HS-27A (cell line): ENCODE measurements at regions not wholly inside any gene's neighbourhood (a gene's known extent, or its start where the extent isn't known, plus 50 kb on each side); places are given as distances from the start of the nearest gene placed in this dataset.
"Not testable (repeated sequence)": the region's sequence is repeated elsewhere in the genome, so short reads cannot be mapped to it uniquely, and the experiment has no call there.

Experiments
- DNase-seq: peaks from one replicate; pipeline ENCODE4 v3.0.0-alpha.2; 2012; ENCODE audit warnings: low read depth, missing footprints

DNA sequence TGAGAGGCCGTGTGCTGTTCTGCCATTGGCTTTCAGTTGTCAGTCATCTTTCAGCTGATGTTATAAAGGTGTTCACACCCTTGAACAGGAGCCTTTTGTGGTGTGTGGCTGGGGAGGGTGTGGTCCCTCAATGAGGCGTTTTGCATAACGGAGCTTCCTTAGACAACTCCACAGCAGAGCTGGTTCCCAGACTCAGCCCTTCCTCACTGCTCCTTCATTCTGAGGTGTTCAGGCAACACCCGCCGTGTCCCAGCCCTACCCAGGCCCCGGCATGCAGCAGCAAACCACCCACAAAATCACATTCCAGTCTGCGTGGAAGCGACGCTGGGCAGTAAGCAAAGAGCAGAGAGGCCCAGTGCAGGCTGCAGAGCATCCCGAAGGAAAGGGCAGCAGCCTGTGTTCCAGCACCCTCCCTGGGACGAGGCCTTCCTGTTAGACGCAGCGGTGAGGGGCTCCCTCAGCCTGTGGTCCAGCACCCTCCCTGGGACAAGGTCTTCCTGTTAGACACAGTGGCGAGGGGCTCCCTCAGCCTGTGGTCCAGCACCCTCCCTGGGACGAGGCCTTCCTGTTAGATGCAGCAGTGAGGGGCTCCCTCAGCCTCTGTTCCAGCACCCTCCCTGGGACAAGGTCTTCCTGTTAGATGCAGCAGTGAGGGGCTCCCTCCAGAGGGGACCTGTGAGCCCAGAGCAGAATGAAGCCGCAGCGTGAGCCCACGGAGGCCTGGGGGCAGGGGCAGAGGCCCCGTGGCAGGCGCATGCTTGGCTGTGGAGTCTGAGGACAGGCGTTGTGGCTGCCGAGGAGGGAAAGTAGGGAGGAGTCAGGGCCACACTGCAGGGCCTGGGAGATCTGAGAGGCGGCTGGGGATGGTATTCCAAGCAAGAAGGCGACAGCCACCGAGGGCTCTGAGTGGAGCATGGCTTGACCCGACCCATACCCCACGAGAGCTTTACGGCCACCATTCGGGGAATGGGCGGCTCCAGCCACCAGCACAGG, 201.8 kb upstream of the HDAC4 start:
- DNase-seq: no peak

DNA sequence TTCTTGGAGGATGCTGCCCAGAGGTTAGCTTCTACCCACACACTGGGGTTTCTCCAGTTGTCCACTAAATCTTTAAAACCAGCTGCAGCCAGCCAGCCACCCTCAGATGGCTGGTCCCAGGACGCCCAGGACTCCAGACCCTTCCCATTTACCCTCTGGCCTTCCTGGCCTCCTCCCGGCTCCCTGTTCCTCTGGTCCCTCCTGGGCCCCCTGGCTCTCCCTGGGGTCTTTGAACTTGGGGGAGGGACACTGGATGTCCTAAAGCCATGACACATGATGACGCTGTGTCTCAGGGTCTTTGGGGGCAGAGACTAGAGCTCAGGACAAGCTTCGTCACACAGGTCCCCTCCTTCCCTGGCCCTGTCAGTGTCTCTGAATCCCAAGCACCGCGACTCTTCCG, 201.1 kb upstream of the HDAC4 start:
- no peak for DNase-seq

DNA sequence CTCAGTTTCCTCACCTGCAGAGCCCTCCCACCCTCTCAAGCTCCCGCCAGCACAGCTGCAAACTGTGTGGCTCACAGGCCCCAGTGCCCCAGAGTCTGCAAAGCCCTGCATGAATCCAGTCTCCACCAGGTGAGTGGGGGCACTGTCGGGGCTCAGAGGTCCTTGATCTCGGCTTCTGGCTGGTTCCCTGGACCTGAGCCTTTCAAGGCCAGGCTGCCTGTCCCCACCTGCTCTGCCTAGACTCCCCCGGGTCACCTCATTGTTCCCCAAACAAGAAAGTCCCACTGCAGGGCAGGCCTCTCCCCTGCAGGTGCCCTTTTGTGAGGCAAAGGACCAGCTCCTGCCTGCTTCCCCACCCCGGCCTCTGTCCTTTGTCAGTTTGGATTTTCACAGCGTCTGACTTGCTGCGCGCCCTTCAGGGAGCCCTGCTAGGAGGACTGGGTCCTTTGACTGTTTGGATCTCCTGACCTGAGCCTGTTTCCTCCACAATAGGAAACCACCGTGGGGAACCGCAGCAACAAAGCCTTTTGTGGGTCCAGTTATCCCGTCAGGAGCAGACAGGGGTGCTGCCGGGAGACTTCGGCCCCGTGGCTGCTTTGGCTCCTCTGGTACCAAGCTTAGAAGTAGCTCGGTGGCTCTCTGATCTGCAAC, 200.5 kb upstream of the HDAC4 start:
- DNase-seq: no peak

DNA sequence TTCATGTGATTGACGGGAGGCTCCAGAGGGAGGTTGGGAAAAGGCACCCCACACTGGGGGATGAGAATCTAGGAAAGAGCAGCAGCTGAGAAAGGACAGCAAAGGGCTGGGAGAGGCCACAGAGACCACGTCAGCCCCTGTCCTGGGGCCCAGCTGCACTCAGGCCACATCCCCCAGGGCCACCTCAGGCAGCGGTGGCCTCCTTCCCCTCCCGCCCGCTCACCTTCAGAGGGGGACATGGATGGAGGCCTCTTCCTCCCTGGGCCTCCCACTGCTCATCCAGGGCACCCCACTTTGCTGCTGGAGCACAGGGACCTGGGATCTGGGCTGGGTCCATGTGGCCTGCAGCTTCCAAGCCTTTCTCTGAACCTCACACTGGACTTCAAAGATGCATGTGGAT, 199.8 kb upstream of the HDAC4 start:
- no peak for DNase-seq

DNA sequence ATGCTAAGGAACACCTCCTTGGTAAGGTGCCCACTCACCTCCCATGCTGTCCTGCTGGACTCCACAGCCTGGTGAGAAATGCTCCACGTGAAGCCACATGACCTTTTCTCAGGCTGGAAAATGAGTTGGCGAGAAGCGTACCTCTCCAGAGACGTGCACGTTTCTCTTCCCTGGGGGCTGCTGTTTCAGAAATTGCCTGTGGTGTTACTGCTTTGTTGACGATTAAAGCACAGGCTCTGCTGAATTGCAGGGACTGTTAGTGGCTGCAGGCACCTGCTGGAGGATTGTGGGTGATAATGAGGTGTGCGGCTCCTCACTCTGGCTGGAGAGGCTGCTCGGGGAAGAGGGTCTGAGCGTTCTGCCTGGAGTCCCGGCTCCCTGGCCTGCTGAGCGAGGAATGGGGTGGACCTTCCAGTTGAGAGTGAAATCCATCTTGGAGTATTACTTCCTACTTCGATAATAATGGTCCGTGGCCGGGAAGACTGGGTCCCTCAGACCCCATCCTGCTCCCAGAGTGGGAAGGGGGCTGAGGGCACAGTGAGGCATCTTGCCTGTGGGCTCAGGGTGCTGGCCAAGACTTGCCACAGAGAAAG, 199.3 kb upstream of the HDAC4 start:
- DNase-seq: no peak

DNA sequence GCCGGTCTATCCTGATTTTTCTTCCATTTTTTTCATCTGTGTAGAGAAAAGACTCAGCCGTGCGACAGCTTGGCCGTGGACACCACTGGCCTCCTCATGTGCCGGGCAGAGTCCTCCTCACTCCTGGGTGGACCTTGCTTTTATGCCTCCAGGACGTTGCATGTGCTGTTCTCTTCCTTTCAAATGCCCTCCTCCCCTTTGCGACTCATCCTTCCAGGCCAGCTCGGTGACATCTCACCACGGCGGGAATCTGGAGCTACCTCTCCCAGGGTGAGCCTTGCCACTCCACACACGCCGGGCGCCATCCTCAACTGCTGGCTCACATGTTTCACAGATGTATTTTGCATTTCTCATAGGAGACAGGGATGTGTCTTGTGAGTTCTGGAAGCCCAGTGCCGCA, 198.5 kb upstream of the HDAC4 start:
- no peak for DNase-seq

DNA sequence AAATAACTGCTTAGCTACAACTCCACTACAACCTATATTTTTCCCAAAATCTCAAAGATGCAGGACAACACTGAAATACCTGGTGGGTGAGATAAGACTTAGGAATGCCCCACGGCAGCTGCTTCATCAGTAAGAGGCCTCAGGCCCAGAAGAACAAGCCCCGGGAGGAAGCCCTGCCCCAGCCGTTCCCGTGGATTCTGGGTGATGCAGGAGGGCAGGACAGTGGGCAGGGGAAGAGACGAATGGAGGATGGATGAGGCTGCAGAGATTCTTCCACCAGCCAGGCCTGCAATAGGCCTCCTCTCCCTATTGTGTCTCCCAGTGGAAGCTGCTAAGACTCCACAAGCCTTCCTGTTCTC, 197.9 kb upstream of the HDAC4 start:
- DNase-seq: no peak

DNA sequence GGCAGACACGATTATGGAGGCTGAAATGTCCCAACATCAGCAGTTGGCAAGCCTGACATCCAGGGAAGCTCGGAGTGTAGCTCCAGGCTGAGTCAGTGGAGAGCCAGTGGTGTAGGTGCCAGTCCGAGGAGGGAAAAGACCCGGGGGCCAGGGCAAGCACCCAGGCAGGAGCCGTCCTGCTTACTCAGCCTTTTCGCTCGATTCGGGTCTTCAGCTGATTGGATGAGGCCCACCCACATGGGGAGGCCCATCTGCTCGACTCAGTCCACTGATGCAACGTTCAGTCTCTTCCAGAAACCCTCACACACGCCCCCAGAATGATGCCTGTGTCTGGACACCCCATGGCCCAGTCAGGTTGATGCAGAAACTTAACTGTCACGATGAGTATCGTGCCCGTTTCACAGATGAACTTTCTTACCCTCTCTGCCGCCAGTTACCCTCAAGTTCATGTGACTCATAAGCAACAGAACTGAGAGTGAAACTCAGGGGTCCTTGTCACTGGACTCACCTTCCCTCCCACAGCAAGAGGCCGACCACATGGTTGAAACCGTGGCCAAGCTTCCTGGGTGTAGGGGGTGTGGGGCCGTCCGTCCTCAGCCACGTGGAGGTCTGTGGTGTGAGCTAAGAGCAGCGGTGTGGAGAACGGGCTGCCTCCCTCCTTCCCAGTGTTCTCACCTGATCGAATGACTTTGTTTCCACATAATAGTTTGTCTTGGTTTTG, 197.4 kb upstream of the HDAC4 start:
- DNase-seq: no peak

DNA sequence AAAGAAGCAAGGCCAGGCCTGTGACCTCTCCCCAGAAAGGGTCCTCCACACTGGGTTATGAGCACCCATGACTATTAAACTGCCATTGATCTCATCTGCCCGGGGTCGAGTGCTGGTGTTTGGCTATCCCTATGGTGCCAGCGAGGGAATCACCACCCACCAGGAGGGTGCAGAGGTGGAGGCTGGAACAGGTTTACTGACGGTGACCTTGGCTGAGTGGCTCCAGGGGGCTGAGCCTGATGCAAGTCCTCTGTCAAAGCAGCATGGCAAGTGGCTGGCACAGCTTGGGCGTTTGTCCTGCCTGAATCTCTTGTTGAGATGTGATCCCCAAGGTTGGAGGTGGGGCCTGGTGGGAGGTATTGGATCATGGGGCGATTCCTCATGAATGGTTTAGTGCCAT, 196.4 kb upstream of the HDAC4 start:
- DNase-seq: no peak

DNA sequence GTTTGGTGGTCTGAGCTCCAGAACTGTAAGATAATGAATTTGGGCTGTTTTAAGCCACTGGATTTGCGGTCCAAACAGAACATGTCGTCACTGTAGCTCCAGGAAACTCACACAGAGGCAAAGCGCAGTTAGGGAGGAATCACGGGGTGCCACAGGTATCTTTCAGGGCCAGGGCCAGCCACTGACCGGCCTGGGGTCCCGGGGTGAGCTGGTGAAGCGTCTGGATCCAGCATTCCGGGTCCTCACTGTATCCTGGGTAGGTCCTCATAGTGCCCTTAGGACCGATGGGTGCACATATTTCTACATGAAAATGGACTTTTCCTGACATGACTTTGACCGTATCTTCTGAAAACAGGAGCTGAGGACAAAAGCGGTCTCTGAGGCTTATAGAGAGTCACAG, 196.0 kb upstream of the HDAC4 start:
- no peak for DNase-seq

DNA sequence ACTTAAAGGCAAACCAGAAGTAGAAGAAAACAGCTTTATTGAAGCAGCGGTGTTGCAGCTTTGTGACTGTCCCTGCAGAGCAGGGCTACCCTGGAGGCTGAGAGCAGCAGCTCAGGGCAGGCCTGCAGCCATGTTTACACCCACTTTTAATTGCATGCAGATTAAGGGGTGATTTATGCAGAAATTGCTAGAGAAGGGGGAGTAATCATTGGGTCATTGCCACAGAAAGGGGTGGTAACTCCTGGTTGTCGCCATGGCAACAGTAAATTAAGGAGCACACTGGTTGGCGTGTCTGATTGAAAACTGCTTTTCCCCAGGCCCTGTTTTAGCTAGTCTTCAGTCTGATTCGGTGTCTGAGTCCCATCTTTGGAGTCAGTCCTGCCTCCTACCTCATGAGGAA, 195.4 kb upstream of the HDAC4 start:
- no peak for DNase-seq

DNA sequence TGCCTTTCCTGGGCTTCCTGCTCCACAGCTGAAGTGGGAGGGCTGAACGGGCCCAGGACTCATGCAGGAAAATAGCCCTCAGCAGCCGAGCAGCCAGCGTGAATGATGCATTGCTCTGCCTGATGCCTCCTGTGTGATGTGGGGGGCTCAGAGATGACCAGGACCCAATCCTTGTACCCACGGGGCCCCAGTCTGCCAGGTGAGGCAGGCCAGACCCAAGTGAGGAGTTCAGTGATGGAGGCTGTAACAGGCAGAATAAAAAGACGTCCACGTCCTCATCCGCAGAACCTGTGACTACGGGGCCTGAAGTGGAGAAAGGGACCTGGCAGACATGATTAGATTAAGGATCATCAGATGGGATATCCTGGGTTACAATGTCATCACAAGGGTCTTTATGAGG, 194.9 kb upstream of the HDAC4 start:
- no peak for DNase-seq

DNA sequence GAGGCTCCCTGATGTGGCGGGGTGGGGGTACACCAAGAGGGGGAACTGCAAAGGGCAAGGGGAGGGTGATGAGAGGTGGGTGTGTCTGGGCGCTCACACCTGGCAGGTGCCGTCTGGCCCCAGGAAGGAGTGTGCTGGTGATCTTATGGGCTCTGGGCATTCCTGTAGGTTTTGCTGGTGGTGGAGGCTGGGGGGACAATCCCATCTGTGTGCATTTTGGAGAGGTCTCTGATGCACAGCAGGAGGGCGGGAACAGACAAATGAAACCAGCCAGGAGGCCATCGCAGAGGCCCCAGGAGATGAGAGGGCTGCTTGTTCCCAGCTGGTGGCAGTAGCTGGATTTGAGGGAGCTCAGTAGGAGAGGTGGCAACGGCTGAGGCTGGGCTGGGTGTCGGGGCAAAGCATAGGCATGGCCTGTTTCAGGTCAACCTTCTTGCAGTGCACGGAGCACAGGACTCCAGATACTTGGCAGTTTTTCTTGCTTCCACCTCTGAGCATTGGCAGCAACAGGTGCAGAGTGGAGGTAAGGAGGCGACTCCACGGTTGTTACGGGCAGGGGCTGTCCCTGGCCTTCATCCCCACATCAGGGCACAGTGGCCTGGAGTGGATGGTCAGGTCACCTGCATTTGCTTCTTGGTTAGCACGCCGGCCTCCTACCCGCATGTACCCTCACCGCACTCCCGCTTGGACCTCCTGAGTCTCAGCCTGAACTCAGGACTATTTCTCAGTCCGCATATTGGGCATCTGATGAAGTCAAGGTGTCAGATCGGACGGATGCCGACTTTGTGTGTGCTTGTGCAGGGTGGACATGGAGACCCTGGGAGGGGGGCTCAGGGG, 194.2 kb upstream of the HDAC4 start:
- no peak for DNase-seq

DNA sequence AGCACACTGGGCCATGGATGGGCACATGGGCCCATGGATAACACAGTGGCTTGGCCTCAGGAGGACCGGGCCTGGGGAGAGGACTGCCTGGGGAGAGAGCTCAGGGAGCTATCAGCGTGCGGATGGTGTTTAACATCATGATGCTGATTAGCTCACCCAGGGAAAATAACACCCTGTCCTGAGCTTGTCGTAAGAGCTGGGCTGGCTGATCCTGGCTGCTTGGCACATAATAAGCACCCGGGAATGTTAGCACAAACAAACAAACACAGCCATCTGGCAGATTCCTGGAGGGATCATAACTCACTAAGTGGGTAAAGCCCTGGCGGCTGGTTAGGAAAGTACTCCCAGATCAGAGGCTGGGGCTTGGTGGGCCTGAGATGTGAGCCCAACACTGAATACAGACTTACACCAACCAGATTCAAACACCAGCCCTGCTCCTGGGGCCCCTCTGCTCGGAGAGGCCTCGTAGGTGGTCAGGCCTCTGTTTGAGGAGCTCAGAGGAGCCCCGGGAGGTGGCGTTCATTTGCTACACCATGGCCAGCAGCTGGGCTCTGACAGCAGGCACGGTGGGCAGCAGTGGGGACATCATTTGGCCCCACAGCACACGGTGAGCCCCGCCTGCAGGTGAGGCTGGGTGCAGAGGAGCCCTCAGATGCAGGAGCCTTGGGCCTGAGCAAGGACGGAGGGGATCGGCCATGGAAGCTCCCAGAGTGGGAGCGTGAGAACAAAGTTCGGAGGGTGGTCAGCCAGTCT, 193.4 kb upstream of the HDAC4 start:
- DNase-seq: no peak

DNA sequence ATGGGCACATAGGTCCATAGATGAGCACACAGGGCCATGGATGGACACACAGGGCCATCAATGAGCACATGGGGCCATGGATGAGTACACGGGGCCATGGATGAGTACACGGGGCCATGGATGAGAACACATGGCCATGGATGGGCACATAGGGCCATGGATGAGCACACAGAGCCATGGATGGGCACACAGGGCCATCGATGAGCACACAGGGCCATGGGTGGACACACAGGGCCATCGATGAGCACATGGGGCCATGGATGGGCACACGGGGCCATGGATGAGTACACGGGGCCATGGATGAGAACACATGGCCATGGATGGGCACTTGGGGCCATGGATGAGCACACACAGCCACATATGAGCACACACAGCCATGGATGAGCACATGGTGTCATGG, 192.6 kb upstream of the HDAC4 start:
- no peak for DNase-seq

DNA sequence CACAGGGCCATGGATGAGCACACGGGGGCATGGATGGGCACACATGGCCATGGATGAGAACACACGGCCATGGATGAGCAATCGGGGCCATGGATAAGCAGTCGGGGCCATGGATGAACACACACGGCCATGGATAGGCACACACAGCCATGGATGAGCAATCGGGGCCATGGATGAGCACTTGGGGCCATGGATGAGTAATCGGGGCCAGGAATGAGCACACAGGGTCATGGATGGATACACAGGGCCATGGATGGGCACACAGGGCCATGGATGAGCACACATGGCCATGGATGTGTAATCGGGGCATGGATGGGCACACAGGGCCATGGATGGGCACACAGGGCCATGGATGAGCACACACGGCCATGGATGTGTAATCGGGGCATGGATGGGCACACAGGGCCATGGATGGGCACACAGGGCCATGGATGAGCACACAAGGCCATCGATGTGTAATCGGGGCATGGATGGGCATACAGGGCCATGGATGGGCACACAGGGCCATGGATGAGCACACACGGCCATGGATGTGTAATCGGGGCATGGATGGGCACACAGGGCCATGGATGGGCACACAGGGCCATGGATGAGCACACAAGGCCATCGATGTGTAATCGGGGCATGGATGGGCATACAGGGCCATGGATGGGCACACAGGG, 191.9 kb upstream of the HDAC4 start:
- DNase-seq: not testable (repeated sequence)

DNA sequence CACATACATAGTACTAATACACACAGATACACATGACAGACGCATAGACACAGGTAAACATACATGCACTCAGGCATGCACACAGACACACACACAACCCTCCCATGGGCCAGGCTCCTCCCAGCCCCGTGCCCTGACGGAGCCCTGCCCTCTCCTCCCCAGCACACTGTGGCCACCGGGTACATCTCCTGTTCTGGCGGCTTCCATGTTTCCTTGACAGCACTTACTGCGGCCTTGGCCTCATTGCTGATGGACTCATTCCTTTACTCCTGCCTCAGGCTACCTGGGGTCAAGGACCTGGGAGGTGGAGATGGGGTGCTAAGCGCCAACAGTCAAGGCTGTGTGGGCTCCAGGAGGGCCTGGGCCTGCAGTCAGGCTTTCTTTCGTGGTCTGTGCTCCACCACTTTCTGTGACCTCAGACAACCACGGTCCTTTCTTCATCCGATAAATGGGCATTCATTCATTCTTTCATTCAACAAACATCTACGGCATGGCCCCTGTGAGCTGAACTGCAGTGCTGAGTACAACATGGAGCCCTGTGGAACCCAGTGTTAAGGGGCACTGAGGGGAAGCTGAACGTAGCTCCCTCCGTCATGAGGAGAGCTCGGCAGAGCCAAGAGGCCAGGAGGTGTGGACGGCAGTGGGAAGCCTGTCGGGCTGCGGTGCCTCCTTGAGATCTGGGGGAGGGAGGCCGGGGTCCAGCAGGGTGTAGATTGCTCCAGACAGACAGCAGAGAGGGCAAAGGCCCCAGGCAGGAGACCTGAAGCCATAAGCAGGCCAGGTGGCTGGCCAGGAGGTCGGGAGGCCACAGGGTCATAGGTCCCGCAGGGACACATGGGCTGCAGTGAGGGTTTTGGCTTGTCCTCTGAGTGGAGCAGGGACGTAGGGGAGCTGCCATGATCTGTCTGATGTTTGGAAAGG, 190.4 kb upstream of the HDAC4 start:
- DNase-seq: no peak

DNA sequence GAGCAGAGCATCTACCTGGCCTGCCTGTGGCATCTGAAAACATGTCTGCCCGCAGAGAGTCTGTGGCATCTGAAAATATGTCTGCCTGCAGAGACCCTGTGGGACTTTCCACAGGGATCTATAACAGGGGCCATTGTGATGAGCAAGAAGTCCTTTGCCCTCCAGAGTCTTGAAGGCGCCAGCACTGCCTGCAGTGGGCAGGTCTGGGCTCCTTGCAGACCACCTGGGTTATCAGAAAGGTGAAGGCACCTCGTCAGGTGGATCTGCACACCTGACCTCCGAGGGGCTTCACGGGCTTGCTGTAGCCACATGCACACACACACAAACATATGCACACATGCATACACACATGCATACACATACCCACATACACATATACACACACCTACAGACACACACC, 189.5 kb upstream of the HDAC4 start:
- DNase-seq: no peak

DNA sequence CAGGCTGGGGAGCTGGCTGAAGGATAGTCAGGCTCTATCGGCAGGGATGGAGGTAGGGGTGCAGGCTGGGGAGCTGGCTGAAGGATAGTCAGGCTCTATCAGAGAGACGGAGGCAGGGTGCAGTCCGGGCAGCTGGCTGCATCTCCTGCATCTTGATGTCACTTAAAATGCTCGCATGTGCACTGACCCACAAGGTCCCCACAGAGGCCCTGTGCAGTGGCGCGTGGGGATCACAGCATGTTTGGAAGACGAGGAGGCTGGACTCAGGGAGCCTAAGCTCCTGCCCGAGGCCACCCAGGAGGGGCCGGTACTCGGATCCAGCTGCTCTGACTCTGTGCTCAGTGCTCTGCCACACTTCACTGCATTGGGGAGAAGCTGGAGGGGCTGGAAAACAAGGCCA, 189.0 kb upstream of the HDAC4 start:
- DNase-seq: no peak
